HEK293T (cell line): ENCODE measurements at regions not wholly inside any gene's neighbourhood (a gene's known extent, or its start where the extent isn't known, plus 50 kb on each side); places are given as distances from the start of the nearest gene placed in this dataset.

Experiments used
- CTCF ChIA-PET: fragments of 350-600 bp; formaldehyde crosslinking; extraction: SDS; loops from one replicate; lab custom pipeline; 2021; ENCODE audit warnings: antibody characterized with exemption, inconsistent platforms; lab: Yijun Ruan, JAX
- POLR2A ChIA-PET: fragments of 350-600 bp; formaldehyde crosslinking; extraction: SDS; loops from one replicate; lab custom pipeline; 2020; ENCODE audit warnings: antibody characterized with exemption, inconsistent platforms; lab: Yijun Ruan, JAX
- DNase-seq: peaks from one replicate; pipeline ENCODE4 v3.0.0; 2012; ENCODE audit warnings: mixed read lengths; ENCODE audit errors: extremely low spot score
- ARNT ChIP-seq: fragments of 450-650 bp; IDR thresholded peaks from 2 replicates; pipeline ENCODE4 v1.6.1; 2017; ENCODE audit warnings: mild to moderate bottlenecking
- BHLHE40 ChIP-seq: fragments of 450-650 bp; IDR thresholded peaks from 2 replicates; pipeline ENCODE4 v1.6.1; 2016; ENCODE audit warnings: mild to moderate bottlenecking, moderate library complexity, borderline replicate concordance
- CTBP1 ChIP-seq: fragments of 450-650 bp; IDR thresholded peaks from 2 replicates; pipeline ENCODE4 v1.6.1; 2016; ENCODE audit warnings: borderline replicate concordance
- ELF4 ChIP-seq: fragments of 450-650 bp; IDR thresholded peaks from 2 replicates; pipeline ENCODE4 v1.6.1; 2017; ENCODE audit warnings: antibody characterized with exemption
- FOXA1 ChIP-seq: fragments of 450-650 bp; IDR thresholded peaks from 2 replicates; pipeline ENCODE4 v1.6.1; 2016; ENCODE audit warnings: mild to moderate bottlenecking
- FOXK2 ChIP-seq: fragments of 450-650 bp; IDR thresholded peaks from 2 replicates; pipeline ENCODE4 v1.6.1; 2016; ENCODE audit warnings: mild to moderate bottlenecking
- FOXM1 ChIP-seq: fragments of 450-650 bp; IDR thresholded peaks from 2 replicates; pipeline ENCODE4 v1.6.1; 2017; ENCODE audit warnings: mild to moderate bottlenecking, borderline replicate concordance
- HDGF ChIP-seq: fragments of 450-650 bp; IDR thresholded peaks from 2 replicates; pipeline ENCODE4 v1.6.1; 2017; ENCODE audit warnings: antibody characterized with exemption, borderline replicate concordance
- L3MBTL2 ChIP-seq: fragments of 450-650 bp; conservative IDR thresholded peaks from 2 replicates; pipeline ENCODE4 v1.6.1; 2016; ENCODE audit warnings: mild to moderate bottlenecking
- LEF1 ChIP-seq: fragments of 450-650 bp; IDR thresholded peaks from 2 replicates; pipeline ENCODE4 v1.6.1; 2017; ENCODE audit warnings: mild to moderate bottlenecking, borderline replicate concordance
- NFRKB ChIP-seq: fragments of 450-650 bp; IDR thresholded peaks from 2 replicates; pipeline ENCODE4 v1.6.1; 2016; ENCODE audit warnings: mild to moderate bottlenecking, moderate library complexity
- PKNOX1 ChIP-seq: fragments of 450-650 bp; IDR thresholded peaks from 2 replicates; pipeline ENCODE4 v1.6.1; 2016
- SP1 ChIP-seq: fragments of 450-650 bp; IDR thresholded peaks from 2 replicates; pipeline ENCODE4 v1.6.1; 2017
- SUZ12 ChIP-seq: fragments of 450-650 bp; IDR thresholded peaks from 2 replicates; pipeline ENCODE4 v1.6.1; 2016; ENCODE audit warnings: mild to moderate bottlenecking
- TARDBP ChIP-seq: fragments of 450-650 bp; IDR thresholded peaks from 2 replicates; pipeline ENCODE4 v1.6.1; 2016
- ZNF384 ChIP-seq: fragments of 450-650 bp; IDR thresholded peaks from 2 replicates; pipeline ENCODE4 v1.6.1; 2016

GRCh38 chr10:129046065-129046681 lies 420.9 kb upstream of the MGMT start:
- TF ChIP-seq ARNT: no peak
- no peak for TF ChIP-seq L3MBTL2
- no peak for TF ChIP-seq FOXM1
- no peak for TF ChIP-seq FOXA1
- TF ChIP-seq FOXK2: no peak
- TF ChIP-seq SUZ12: no peak
- no peak for TF ChIP-seq LEF1
- TF ChIP-seq HDGF: no peak
- TF ChIP-seq BHLHE40: no peak
- no peak for TF ChIP-seq ELF4
- no peak for TF ChIP-seq NFRKB
- TF ChIP-seq CTBP1: no peak
- no peak for TF ChIP-seq SP1
- no peak for TF ChIP-seq PKNOX1
- TF ChIP-seq TARDBP: no peak
- no peak for TF ChIP-seq ZNF384
- ChIA-PET POLR2A (no interaction called here), CTCF (no interaction called here)
- DNase-seq: no peak

GRCh38 chr10:129046962-129047361 lies 420.1 kb upstream of the MGMT start:
- ChIA-PET CTCF (no interaction called here), POLR2A (no interaction called here)
- no peak for TF ChIP-seq L3MBTL2
- no peak for TF ChIP-seq LEF1
- no peak for TF ChIP-seq ELF4
- TF ChIP-seq SUZ12: no peak
- TF ChIP-seq ZNF384: no peak
- TF ChIP-seq FOXK2: no peak
- no peak for TF ChIP-seq PKNOX1
- TF ChIP-seq HDGF: no peak
- TF ChIP-seq TARDBP: no peak
- TF ChIP-seq FOXM1: no peak
- no peak for TF ChIP-seq SP1
- TF ChIP-seq ARNT: no peak
- TF ChIP-seq CTBP1: no peak
- TF ChIP-seq NFRKB: no peak
- TF ChIP-seq FOXA1: no peak
- TF ChIP-seq BHLHE40: no peak
- no peak for DNase-seq

- TF ChIP-seq BHLHE40: no peak
- TF ChIP-seq PKNOX1: no peak
- no peak for TF ChIP-seq ZNF384
- no peak for TF ChIP-seq FOXM1
- no peak for TF ChIP-seq TARDBP
- no peak for TF ChIP-seq SUZ12
- TF ChIP-seq SP1: no peak
- TF ChIP-seq ELF4: no peak
- TF ChIP-seq FOXK2: no peak
- TF ChIP-seq NFRKB: no peak
- no peak for TF ChIP-seq LEF1
- ChIA-PET CTCF (no interaction called here), POLR2A (no interaction called here)
- no peak for DNase-seq
Observed at GRCh38 chr10:129047600-129047999, 419.4 kb upstream of the MGMT start.

- no peak for TF ChIP-seq CTBP1
- ChIA-PET POLR2A (no interaction called here), CTCF (no interaction called here)
- no peak for DNase-seq
Observed at GRCh38 chr10:129048513-129048912, 418.5 kb upstream of the MGMT start.

GRCh38 chr10:129049501-129049900 lies 417.5 kb upstream of the MGMT start:
- ChIA-PET POLR2A (no interaction called here), CTCF (no interaction called here)
- no peak for DNase-seq
- no peak for TF ChIP-seq HDGF
- TF ChIP-seq FOXA1: no peak

- DNase-seq: no peak
- ChIA-PET POLR2A (no interaction called here), CTCF (no interaction called here)
- TF ChIP-seq FOXM1 (no peak), FOXK2 (no peak), ARNT (no peak), BHLHE40 (no peak), SP1 (no peak), NFRKB (no peak), SUZ12 (no peak), HDGF (no peak), PKNOX1 (no peak), TARDBP (no peak)
Observed at GRCh38 chr10:129055225-129055624, 411.8 kb upstream of the MGMT start.
